SK-N-SH (cell line): ENCODE measurements at regions not wholly inside any gene's neighbourhood (a gene's known extent, or its start where the extent isn't known, plus 50 kb on each side); places are given as distances from the start of the nearest gene placed in this dataset.

Experiments used
- CTCF ChIA-PET: fragments of 300-600, 350-600 bp; formaldehyde crosslinking; extraction: SDS; loops from one replicate; lab custom pipeline; 2021; lab: Yijun Ruan, JAX
- POLR2A ChIA-PET: fragments of 350-600 bp; sonication (Branson Sonifier 250); formaldehyde crosslinking; extraction: SDS; loops from one replicate; lab custom pipeline; 2020; ENCODE audit warnings: antibody characterized with exemption, inconsistent platforms; lab: Yijun Ruan, JAX
- DNase-seq: peaks from one replicate; pipeline ENCODE4 v3.0.0; 2012
- H2AFZ ChIP-seq: fragments of 200-600 bp; sonication (generic); 2 replicates; pipeline ENCODE4 v1.8.1; 2016; ENCODE audit warnings: antibody characterized with exemption, mild to moderate bottlenecking, low read depth
- H3F3A ChIP-seq: fragments of 200-600 bp; sonication (generic); replicated peaks from 2 replicates; pipeline ENCODE3; 2016; ENCODE audit warnings: antibody characterized with exemption, mild to moderate bottlenecking; ENCODE audit not compliant: insufficient read depth
- H3K27ac ChIP-seq, 2 experiments: fragments of 200-500 bp in 1 of 2; fragments of 200-600 bp in 1 of 2; sonication (Bioruptor generic) in 1 of 2; sonication (generic), shearing (Covaris generic) in 1 of 2; 2 replicates each; pipeline versions ENCODE4 v1.5.1 to v1.6.1; 2014 to 2016; ENCODE audit warnings: low read depth in 2 of 2, inconsistent platforms in 1 of 2, low read length in 1 of 2, mild to moderate bottlenecking in 1 of 2, mixed read lengths in 1 of 2
- H3K27me3 ChIP-seq: fragments of 200-600 bp; sonication (generic), shearing (Covaris generic); 2 replicates; pipeline ENCODE4 v1.6.1; 2016; ENCODE audit warnings: mixed run types; ENCODE audit not compliant: insufficient read depth
- H3K36me3 ChIP-seq, 2 experiments: fragments of 200-500 bp in 1 of 2; fragments of 200-600 bp in 1 of 2; sonication (Bioruptor generic) in 1 of 2; sonication (generic) in 1 of 2; replicated peaks in 1 of 2; 2 replicates each; pipeline versions ENCODE3 to v1.5.1; 2014 to 2016; ENCODE audit warnings: low read length in 1 of 2, mild to moderate bottlenecking in 1 of 2; ENCODE audit not compliant: insufficient read depth in 2 of 2, control insufficient read depth in 1 of 2
- H3K4me1 ChIP-seq, 2 experiments: fragments of 200-500 bp in 1 of 2; fragments of 200-600 bp in 1 of 2; sonication (Bioruptor generic) in 1 of 2; sonication (generic), shearing (Covaris generic) in 1 of 2; 2 replicates each; pipeline versions ENCODE4 v1.5.1 to v1.6.1; 2014 to 2016; ENCODE audit warnings: low read depth in 1 of 2, low read length in 1 of 2, mixed run types in 1 of 2; ENCODE audit not compliant: insufficient read depth in 2 of 2, control insufficient read depth in 1 of 2
- H3K4me2 ChIP-seq: fragments of 200-600 bp; sonication (generic), shearing (Covaris generic); 2 replicates; pipeline ENCODE4 v1.6.1; 2017; ENCODE audit warnings: mixed run types
- H3K4me3 ChIP-seq, 2 experiments: fragments of 200-500 bp in 1 of 2; fragments of 200-600 bp in 1 of 2; sonication (Bioruptor generic) in 1 of 2; sonication (generic), shearing (Covaris generic) in 1 of 2; 2 replicates each; pipeline versions ENCODE4 v1.5.1 to v1.8.1; 2014 to 2016; ENCODE audit warnings: low read depth in 2 of 2, inconsistent platforms in 1 of 2, low read length in 1 of 2, mild to moderate bottlenecking in 1 of 2, mixed read lengths in 1 of 2, moderate library complexity in 1 of 2
- H3K79me2 ChIP-seq: fragments of 200-600 bp; sonication (generic); 2 replicates; pipeline ENCODE4 v1.8.1; 2017; ENCODE audit warnings: mild to moderate bottlenecking; ENCODE audit not compliant: insufficient read depth
- H3K9ac ChIP-seq: fragments of 200-600 bp; sonication (generic); 2 replicates; pipeline ENCODE4 v1.6.1; 2017; ENCODE audit warnings: mixed run types
- H3K9me2 ChIP-seq: fragments of 200-600 bp; sonication (generic); 2 replicates; pipeline ENCODE4 v1.6.1; 2017; ENCODE audit warnings: mixed run types
- H3K9me3 ChIP-seq: fragments of 200-600 bp; sonication (generic); 2 replicates; pipeline ENCODE4 v1.6.1; 2017; ENCODE audit warnings: mixed run types, mild to moderate bottlenecking, moderate library complexity
- H4K20me1 ChIP-seq: fragments of 200-600 bp; sonication (generic); 2 replicates; pipeline ENCODE4 v1.6.1; 2017; ENCODE audit warnings: mild to moderate bottlenecking, mixed run types; ENCODE audit not compliant: insufficient read depth
- CHD2 ChIP-seq: fragments of 150-350 bp; IDR thresholded peaks from 2 replicates; pipeline ENCODE4 v1.6.1; 2018; ENCODE audit warnings: low read length; ENCODE audit not compliant: partially characterized antibody
- FOXM1 ChIP-seq: IDR thresholded peaks from 2 replicates; pipeline ENCODE4 v1.4.0; 2012; ENCODE audit warnings: low read depth, mild to moderate bottlenecking
- GABPA ChIP-seq: IDR thresholded peaks from 2 replicates; pipeline ENCODE4 v1.4.0; 2012; ENCODE audit warnings: low read depth, mild to moderate bottlenecking
- POLR2AphosphoS5 ChIP-seq: IDR thresholded peaks from 2 replicates; pipeline ENCODE4 v1.6.1; 2012; ENCODE audit warnings: low read depth, low read length
- RAD21 ChIP-seq: IDR thresholded peaks from 2 replicates; pipeline ENCODE4 v1.6.1; 2012; ENCODE audit warnings: mild to moderate bottlenecking, low read length
- RFX5 ChIP-seq: IDR thresholded peaks from 2 replicates; pipeline ENCODE4 v1.6.1; 2012; ENCODE audit warnings: mild to moderate bottlenecking, improper control_type of control experiment, low read length
- TCF12 ChIP-seq: IDR thresholded peaks from 2 replicates; pipeline ENCODE4 v1.4.0; 2012
- TEAD4 ChIP-seq: IDR thresholded peaks from 2 replicates; pipeline ENCODE4 v1.4.0; 2012; ENCODE audit warnings: mild to moderate bottlenecking, borderline replicate concordance; ENCODE audit not compliant: insufficient read depth
- YY1 ChIP-seq: IDR thresholded peaks from 2 replicates; pipeline ENCODE4 v1.4.0; 2012; ENCODE audit warnings: low read depth, mild to moderate bottlenecking
- WGBS: methylation state at CpG from one replicate; pipeline ENCODE4 v1.1.6; 2017; ENCODE audit warnings: low lambda C conversion rate; 5-methylcytosine and 5-hydroxymethylcytosine counted together
- TF ChIP-seq, protein P1 (sequence below): IDR thresholded peaks from 2 replicates; pipeline ENCODE4 v1.4.0; 2012; ENCODE audit warnings: low read depth, borderline replicate concordance
- TF ChIP-seq, protein P2 (sequence below): fragments of 150-350 bp; IDR thresholded peaks from 2 replicates; pipeline ENCODE4 v1.6.1; 2016; ENCODE audit warnings: mild to moderate bottlenecking, low read depth, low read length
- TF ChIP-seq, protein P3 (sequence below): IDR thresholded peaks from 2 replicates; pipeline ENCODE4 v1.6.1; 2012; ENCODE audit warnings: mild to moderate bottlenecking, low read depth, low read length, moderate library complexity

DNA sequence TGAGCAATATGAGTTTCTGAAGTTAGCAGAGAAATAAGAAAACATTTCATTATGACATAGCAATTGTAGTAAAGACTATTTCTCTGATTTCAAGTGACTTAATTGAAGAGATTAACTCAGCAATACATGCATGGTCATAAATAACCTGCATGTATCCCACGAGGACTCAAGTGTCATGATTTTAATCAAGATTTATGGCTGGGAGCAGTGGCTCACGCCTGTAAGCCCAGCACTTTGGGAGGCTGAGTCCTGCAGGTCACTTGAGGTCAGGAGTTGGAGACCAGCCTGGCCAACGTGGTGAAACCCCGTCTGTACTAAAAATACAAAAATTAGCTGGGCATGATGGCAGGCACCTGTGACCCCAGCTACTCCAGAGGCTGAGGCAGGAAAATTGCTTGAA lies 311.9 kb upstream of the PLD5 start:
- no peaks in the 10 kb centered on the region for H3F3A ChIP-seq
- TF ChIP-seq CHD2 (no peak), RFX5 (no peak), RAD21 (no peak), GABPA (no peak), TEAD4 (no peak), POLR2AphosphoS5 (no peak), FOXM1 (no peak), TCF12 (no peak), YY1 (no peak)
- TF ChIP-seq, protein P1, sequence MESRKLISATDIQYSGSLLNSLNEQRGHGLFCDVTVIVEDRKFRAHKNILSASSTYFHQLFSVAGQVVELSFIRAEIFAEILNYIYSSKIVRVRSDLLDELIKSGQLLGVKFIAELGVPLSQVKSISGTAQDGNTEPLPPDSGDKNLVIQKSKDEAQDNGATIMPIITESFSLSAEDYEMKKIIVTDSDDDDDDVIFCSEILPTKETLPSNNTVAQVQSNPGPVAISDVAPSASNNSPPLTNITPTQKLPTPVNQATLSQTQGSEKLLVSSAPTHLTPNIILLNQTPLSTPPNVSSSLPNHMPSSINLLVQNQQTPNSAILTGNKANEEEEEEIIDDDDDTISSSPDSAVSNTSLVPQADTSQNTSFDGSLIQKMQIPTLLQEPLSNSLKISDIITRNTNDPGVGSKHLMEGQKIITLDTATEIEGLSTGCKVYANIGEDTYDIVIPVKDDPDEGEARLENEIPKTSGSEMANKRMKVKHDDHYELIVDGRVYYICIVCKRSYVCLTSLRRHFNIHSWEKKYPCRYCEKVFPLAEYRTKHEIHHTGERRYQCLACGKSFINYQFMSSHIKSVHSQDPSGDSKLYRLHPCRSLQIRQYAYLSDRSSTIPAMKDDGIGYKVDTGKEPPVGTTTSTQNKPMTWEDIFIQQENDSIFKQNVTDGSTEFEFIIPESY, result no peak
- TF ChIP-seq, protein P2, sequence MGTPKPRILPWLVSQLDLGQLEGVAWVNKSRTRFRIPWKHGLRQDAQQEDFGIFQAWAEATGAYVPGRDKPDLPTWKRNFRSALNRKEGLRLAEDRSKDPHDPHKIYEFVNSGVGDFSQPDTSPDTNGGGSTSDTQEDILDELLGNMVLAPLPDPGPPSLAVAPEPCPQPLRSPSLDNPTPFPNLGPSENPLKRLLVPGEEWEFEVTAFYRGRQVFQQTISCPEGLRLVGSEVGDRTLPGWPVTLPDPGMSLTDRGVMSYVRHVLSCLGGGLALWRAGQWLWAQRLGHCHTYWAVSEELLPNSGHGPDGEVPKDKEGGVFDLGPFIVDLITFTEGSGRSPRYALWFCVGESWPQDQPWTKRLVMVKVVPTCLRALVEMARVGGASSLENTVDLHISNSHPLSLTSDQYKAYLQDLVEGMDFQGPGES, result no peak
- TF ChIP-seq, protein P3, sequence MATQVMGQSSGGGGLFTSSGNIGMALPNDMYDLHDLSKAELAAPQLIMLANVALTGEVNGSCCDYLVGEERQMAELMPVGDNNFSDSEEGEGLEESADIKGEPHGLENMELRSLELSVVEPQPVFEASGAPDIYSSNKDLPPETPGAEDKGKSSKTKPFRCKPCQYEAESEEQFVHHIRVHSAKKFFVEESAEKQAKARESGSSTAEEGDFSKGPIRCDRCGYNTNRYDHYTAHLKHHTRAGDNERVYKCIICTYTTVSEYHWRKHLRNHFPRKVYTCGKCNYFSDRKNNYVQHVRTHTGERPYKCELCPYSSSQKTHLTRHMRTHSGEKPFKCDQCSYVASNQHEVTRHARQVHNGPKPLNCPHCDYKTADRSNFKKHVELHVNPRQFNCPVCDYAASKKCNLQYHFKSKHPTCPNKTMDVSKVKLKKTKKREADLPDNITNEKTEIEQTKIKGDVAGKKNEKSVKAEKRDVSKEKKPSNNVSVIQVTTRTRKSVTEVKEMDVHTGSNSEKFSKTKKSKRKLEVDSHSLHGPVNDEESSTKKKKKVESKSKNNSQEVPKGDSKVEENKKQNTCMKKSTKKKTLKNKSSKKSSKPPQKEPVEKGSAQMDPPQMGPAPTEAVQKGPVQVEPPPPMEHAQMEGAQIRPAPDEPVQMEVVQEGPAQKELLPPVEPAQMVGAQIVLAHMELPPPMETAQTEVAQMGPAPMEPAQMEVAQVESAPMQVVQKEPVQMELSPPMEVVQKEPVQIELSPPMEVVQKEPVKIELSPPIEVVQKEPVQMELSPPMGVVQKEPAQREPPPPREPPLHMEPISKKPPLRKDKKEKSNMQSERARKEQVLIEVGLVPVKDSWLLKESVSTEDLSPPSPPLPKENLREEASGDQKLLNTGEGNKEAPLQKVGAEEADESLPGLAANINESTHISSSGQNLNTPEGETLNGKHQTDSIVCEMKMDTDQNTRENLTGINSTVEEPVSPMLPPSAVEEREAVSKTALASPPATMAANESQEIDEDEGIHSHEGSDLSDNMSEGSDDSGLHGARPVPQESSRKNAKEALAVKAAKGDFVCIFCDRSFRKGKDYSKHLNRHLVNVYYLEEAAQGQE, result no peak
- TF ChIP-seq, all 33 proteins: peak for 0
- Histone ChIP-seq H4K20me1 (no peaks in the 10 kb centered on the region), H3K9me2 (no peaks in the 10 kb centered on the region), H2AFZ (no peak overlapping the region), H3K9ac (no peak overlapping the region), H3K27ac (no peak overlapping the region), H3K79me2 (no peaks in the 10 kb centered on the region), H3K4me2 (no peak overlapping the region), H3K4me3 (no peak overlapping the region), H3K27me3 (no peaks in the 10 kb centered on the region), H3K4me1 (peaks cover 0 to 3% of the 10 kb centered on the region in 2 experiments; a peak in 1 of 4 replicates), H3K36me3 (no peaks in the 10 kb centered on the region), H3K9me3 (no peaks in the 10 kb centered on the region)
- POLR2A ChIA-PET, result no interaction called here
- CTCF ChIA-PET, result no interaction called here
- WGBS, result 16% methylated on average over 4 of the region's 4 CpGs
- no peak for DNase-seq
